Pancreas (tissue), 10 donors: ENCODE measurements at regions not wholly inside any gene's neighbourhood (a gene's known extent, or its start where the extent isn't known, plus 50 kb on each side); places are given as distances from the start of the nearest gene placed in this dataset.

Source experiments
- ATAC-seq, 4 donors: fragments of 200-7000 bp; cut with Tn5 transposase; one replicate each; pipeline versions ENCODE4 v1.8.0 to v1.9.1; 2020; ENCODE audit warnings: mild to moderate bottlenecking in 4 of 4, moderate library complexity in 4 of 4
- DNase-seq, 6 donors: peaks; one replicate each; pipeline ENCODE4 v3.0.0-alpha.2; 2020
- FAIRE-seq: peaks from 2 replicates; lab custom pipeline; 2012; peaks lifted over from hg19 to GRCh38; lab: Jason Lieb, UNC
- H3K27ac ChIP-seq, 4 donors: fragments of 200-600 bp; sonication (generic); 1 replicate in 3 of 4; 2 replicates in 1 of 4; pipeline versions ENCODE4 v1.5.0 to v1.8.0; 2020
- H3K27me3 ChIP-seq, 4 donors: fragments of 200-600 bp; one replicate each; pipeline ENCODE4 v1.8.0; 2021
- H3K36me3 ChIP-seq, 3 donors: fragments of 200-600 bp; sonication (generic) in 1 of 3; one replicate each; pipeline versions ENCODE4 v1.5.0 to v1.8.0; 2020 to 2021
- H3K4me1 ChIP-seq, 3 donors: fragments of 200-600 bp; one replicate each; pipeline ENCODE4 v1.8.0; 2021
- H3K4me3 ChIP-seq, 4 donors: fragments of 200-600 bp; sonication (generic) in 2 of 4; one replicate each; pipeline versions ENCODE4 v1.5.0 to v1.8.0; 2020 to 2021
- H3K9me3 ChIP-seq, 4 donors: fragments of 200-600 bp; one replicate each; pipeline ENCODE4 v1.8.0; 2021
- CTCF ChIP-seq, 4 donors: fragments of 200-600 bp; sonication (generic) in 3 of 4; IDR thresholded peaks; one replicate each; pipeline versions ENCODE4 v1.5.0 to v1.8.0; 2021; ENCODE audit warnings: antibody characterized with exemption in 4 of 4
- WGBS, 2 donors: extraction: QIAGEN DNeasy Blood & Tissue Kit; methylation state at CpG; one replicate each; pipeline ENCODE4 v1.1.7; 2013; 5-methylcytosine and 5-hydroxymethylcytosine counted together
- intact Hi-C, 3 donors: fragments of 100-400 bp; cut with DNase I; formaldehyde crosslinking; loops; one replicate each; pipeline versions ENCODE4 v1.11.1 to v1.14.2; 2022
- donor health status: healthy with polysubstance abuse.
- donor health status: DM: no; HTN: no; CAD: no; lungs with moderate emphysema.
- donor health status: DM: no; HTN: no; CAD: no.
- donor health status: control.
- donor health status: control.
- donor health status: Bipolar disorder and iron deficiency.
- donor health status: DM: yes; HTN: yes; CAD: no.
- donor health status: DM: no; HTN: no; CAD: no.
- donor health status: DM: no; HTN: no; CAD: no.
- donor health status: DM: yes; HTN: yes; CAD: no.

- Histone ChIP-seq H3K4me1 (no peaks in the 10 kb centered on the region), H3K9me3 (no peaks in the 10 kb centered on the region), H3K27ac (no peak overlapping the region), H3K4me3 (no peak overlapping the region), H3K27me3 (no peaks in the 10 kb centered on the region), H3K36me3 (no peaks in the 10 kb centered on the region)
- no peak for FAIRE-seq
- DNase-seq: no peak
- TF ChIP-seq CTCF (IDR thresholded peaks at IDR 0.05): no peak
- ATAC-seq: no peak
- 62 to 75% methylated on average over 2 of the region's 2 CpGs for WGBS, 2 donors
- intact Hi-C loops: no loop called here
Measured at GRCh38 chr7:9955138-9955537, 1018.5 kb upstream of the PHF14 start.

- DNase-seq: no peak
- H3K36me3 ChIP-seq: no peaks in the 10 kb centered on the region
- no peaks in the 10 kb centered on the region for H3K4me1 ChIP-seq
- ATAC-seq: no peak
- no peak overlapping the region for H3K27ac ChIP-seq
- H3K9me3 ChIP-seq: no peaks in the 10 kb centered on the region
- no peak overlapping the region for H3K4me3 ChIP-seq
- no peaks in the 10 kb centered on the region for H3K27me3 ChIP-seq
- no peak for TF ChIP-seq CTCF (IDR thresholded peaks at IDR 0.05)
- 56 to 62% methylated on average over 5 of the region's 5 CpGs for WGBS, 2 donors
- FAIRE-seq: no peak
- intact Hi-C loops: no loop called here
Measured at GRCh38 chr7:9958486-9958885, 1015.2 kb upstream of the PHF14 start.

- no peaks in the 10 kb centered on the region for H3K9me3 ChIP-seq
- TF ChIP-seq CTCF (IDR thresholded peaks at IDR 0.05): no peak
- intact Hi-C loops: no loop called here
- 28 to 37% methylated on average over 3 of the region's 3 CpGs for WGBS, 2 donors
- DNase-seq (no peak), FAIRE-seq (peak; percentile 23), ATAC-seq (no peak)
- no peak overlapping the region for H3K4me3 ChIP-seq
- no peaks in the 10 kb centered on the region for H3K4me1 ChIP-seq
- H3K27ac ChIP-seq: no peak overlapping the region
- H3K36me3 ChIP-seq: no peaks in the 10 kb centered on the region
- H3K27me3 ChIP-seq: no peaks in the 10 kb centered on the region
Measured at GRCh38 chr7:9960460-9960859, 1013.2 kb upstream of the PHF14 start.

GRCh38 chr7:9961161-9961922 lies 1012.3 kb upstream of the PHF14 start:
- Histone ChIP-seq H3K27me3 (no peaks in the 10 kb centered on the region), H3K27ac (no peak overlapping the region), H3K9me3 (no peaks in the 10 kb centered on the region), H3K4me3 (no peak overlapping the region), H3K4me1 (no peaks in the 10 kb centered on the region), H3K36me3 (no peaks in the 10 kb centered on the region)
- DNase-seq (no peak), FAIRE-seq (no peak), ATAC-seq (no peak)
- intact Hi-C loops: no loop called here
- TF ChIP-seq CTCF (IDR thresholded peaks at IDR 0.05): no peak
- WGBS, 2 donors: 67 to 74% methylated on average over 5 of the region's 5 CpGs

- WGBS, 2 donors: 56 to 69% methylated on average over 4 of the region's 4 CpGs
- H3K4me1 ChIP-seq: no peaks in the 10 kb centered on the region
- H3K27me3 ChIP-seq: no peaks in the 10 kb centered on the region
- no peak overlapping the region for H3K4me3 ChIP-seq
- FAIRE-seq: no peak
- no peak for DNase-seq
- intact Hi-C loops: no loop called here
- TF ChIP-seq CTCF (IDR thresholded peaks at IDR 0.05): no peak
- no peak overlapping the region for H3K27ac ChIP-seq
- no peak for ATAC-seq
- no peaks in the 10 kb centered on the region for H3K36me3 ChIP-seq
- no peaks in the 10 kb centered on the region for H3K9me3 ChIP-seq
Measured at GRCh38 chr7:9962742-9963141, 1010.9 kb upstream of the PHF14 start.
